H1 (cell line): ENCODE measurements at regions not wholly inside any gene's neighbourhood (a gene's known extent, or its start where the extent isn't known, plus 50 kb on each side); places are given as distances from the start of the nearest gene placed in this dataset.

Experiments used
- CBX8 ChIP-seq: fragments of 300-800, 300-1000 bp; sonication (generic); IDR thresholded peaks from 2 replicates; pipeline ENCODE4 v1.7.1; 2016; ENCODE audit warnings: low read depth, low read length, borderline replicate concordance
- YY1 ChIP-seq: IDR thresholded peaks from 2 replicates; pipeline ENCODE4 v1.6.1; 2011; ENCODE audit warnings: low read depth, mild to moderate bottlenecking, low read length
- TF ChIP-seq, protein P1 (sequence below), 3 experiments: IDR thresholded peaks; 1 replicate in 2 of 3; 2 replicates in 1 of 3; pipeline versions ENCODE4 v1.5.1 to v1.6.1; 2011; ENCODE audit warnings: low read length in 3 of 3, mild to moderate bottlenecking in 3 of 3, inconsistent platforms in 2 of 3, low read depth in 1 of 3, moderate library complexity in 1 of 3; ENCODE audit not compliant: insufficient read depth in 1 of 3; ENCODE audit errors: control extremely low read depth in 1 of 3

DNA sequence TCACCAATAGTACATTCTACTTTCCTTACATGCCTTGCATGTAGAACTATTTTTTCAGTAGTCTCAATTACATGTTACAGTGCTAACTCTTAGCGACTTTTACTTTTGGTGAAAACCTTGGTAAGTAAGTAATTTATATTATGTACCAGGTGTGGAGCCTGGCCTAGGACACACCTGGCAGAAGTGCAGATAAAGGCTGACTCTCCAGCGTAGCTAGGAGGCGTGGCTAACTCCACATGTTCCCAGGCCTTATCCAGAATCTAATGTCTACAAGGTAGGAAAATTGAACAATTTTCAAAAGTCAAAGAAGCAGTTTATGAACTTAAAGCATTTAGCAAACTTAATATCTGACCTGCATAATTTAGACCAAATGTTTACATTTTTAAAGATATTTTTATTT is 157.4 kb downstream of the DHRS2 start:
- TF ChIP-seq, protein P1, sequence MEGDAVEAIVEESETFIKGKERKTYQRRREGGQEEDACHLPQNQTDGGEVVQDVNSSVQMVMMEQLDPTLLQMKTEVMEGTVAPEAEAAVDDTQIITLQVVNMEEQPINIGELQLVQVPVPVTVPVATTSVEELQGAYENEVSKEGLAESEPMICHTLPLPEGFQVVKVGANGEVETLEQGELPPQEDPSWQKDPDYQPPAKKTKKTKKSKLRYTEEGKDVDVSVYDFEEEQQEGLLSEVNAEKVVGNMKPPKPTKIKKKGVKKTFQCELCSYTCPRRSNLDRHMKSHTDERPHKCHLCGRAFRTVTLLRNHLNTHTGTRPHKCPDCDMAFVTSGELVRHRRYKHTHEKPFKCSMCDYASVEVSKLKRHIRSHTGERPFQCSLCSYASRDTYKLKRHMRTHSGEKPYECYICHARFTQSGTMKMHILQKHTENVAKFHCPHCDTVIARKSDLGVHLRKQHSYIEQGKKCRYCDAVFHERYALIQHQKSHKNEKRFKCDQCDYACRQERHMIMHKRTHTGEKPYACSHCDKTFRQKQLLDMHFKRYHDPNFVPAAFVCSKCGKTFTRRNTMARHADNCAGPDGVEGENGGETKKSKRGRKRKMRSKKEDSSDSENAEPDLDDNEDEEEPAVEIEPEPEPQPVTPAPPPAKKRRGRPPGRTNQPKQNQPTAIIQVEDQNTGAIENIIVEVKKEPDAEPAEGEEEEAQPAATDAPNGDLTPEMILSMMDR (IDR thresholded peaks at IDR 0.05; ENCODE audit: control extremely low read depth in 1 of 3, insufficient read depth in 1 of 3, low read depth in 1 of 3, low read length in 3 of 3): no peak
- TF ChIP-seq CBX8 (no peak), YY1 (no peak)
